ENCODE measurements at regions not wholly inside any gene's neighbourhood (a gene's known extent, or its start where the extent isn't known, plus 50 kb on each side); places are given as distances from the start of the nearest gene placed in this dataset.

- Histone ChIP-seq H3K9me3 (no peaks in the 10 kb centered on the region), H3K4me2 (no peak overlapping the region), H3K4me1 (no peaks in the 10 kb centered on the region), H3K27ac (no peak overlapping the region), H3K4me3 (no peak overlapping the region)
- no peak for DNase-seq (ENCODE audit: low read depth in 1 of 2, low spot score in 1 of 2)
- peak; percentile 92 for FAIRE-seq
- CTCF ChIA-PET: no interaction called here
- POLR2A ChIA-PET: no interaction called here
- no peak for TF ChIP-seq CBX2 (IDR thresholded peaks at IDR 0.05; ENCODE audit: borderline replicate concordance, low read depth)
- no peak for TF ChIP-seq MAZ (IDR thresholded peaks at IDR 0.05; ENCODE audit: borderline replicate concordance, low read depth, low read length)
- no peak for TF ChIP-seq CEBPB (IDR thresholded peaks at IDR 0.05)
- TF ChIP-seq PHF8 (IDR thresholded peaks at IDR 0.05; ENCODE audit: borderline replicate concordance, low read depth): no peak
- TF ChIP-seq NFE2L2 (conservative IDR thresholded peaks at IDR 0.05; ENCODE audit: low read length): no peak
- no peak for TF ChIP-seq RNF2 (IDR thresholded peaks at IDR 0.05; ENCODE audit: borderline replicate concordance, low read depth)
- no peak for TF ChIP-seq ZC3H11A (IDR thresholded peaks at IDR 0.05)
- TF ChIP-seq ZFP36 (IDR thresholded peaks at IDR 0.05; ENCODE audit: borderline replicate concordance, partially characterized antibody): no peak
- no peak for TF ChIP-seq POLR2A (IDR thresholded peaks at IDR 0.05; ENCODE audit: low read length)
- no peak for TF ChIP-seq FOXS1 (CRISPR knock-in tag; IDR thresholded peaks at IDR 0.05)
- TF ChIP-seq CHD4 (IDR thresholded peaks at IDR 0.05; ENCODE audit: borderline replicate concordance): no peak
- no peak for TF ChIP-seq HMGXB4 (CRISPR knock-in tag; IDR thresholded peaks at IDR 0.05; ENCODE audit: borderline replicate concordance)
- no peak for TF ChIP-seq KDM5A (IDR thresholded peaks at IDR 0.05)
- no peak for TF ChIP-seq HES2 (IDR thresholded peaks at IDR 0.05)
- no peak for TF ChIP-seq FOSB (CRISPR knock-in tag; IDR thresholded peaks at IDR 0.05)
- no peak for TF ChIP-seq ESRRA (IDR thresholded peaks at IDR 0.05; ENCODE audit: borderline replicate concordance, low read length)
- no peak for TF ChIP-seq ELK1 (IDR thresholded peaks at IDR 0.05; ENCODE audit: low read depth, low read length)
- TF ChIP-seq FOSL2 (IDR thresholded peaks at IDR 0.05): no peak
- TF ChIP-seq FOSL2 (CRISPR knock-in tag; IDR thresholded peaks at IDR 0.05): no peak
- no peak for TF ChIP-seq NR3C1 (IDR thresholded peaks at IDR 0.05)
- no peak for TF ChIP-seq SREBF2 (IDR thresholded peaks at IDR 0.05)
- ATAC-seq: no peak
- WGBS (ENCODE audit: missing lambda C conversion rate): 0% methylated on average over 1 of the region's 1 CpG
Measured at GRCh38 chrX:63285375-63285774, 65.8 kb downstream of the SPIN4 start.

GRCh38 chrX:63284659-63285058, 66.5 kb downstream of the SPIN4 start:
- ChIA-PET CTCF (no interaction called here), POLR2A (no interaction called here)
- no peak for ATAC-seq

GRCh38 chrX:63283348-63283747, 67.8 kb downstream of the SPIN4 start:
- 63% methylated on average over 4 of the region's 4 CpGs for WGBS (ENCODE audit: missing lambda C conversion rate)
- H3K4me3 ChIP-seq: no peak overlapping the region
- FAIRE-seq: no peak
- no peaks in the 10 kb centered on the region for H3K9me3 ChIP-seq
- POLR2A ChIA-PET: no interaction called here
- ATAC-seq: no peak
- CTCF ChIA-PET: interaction anchor here (1.4 kb wide), 1 partner anchor 8 kb away, joined by 4 read pairs; no protein-coding TSS in a partner anchor
- H3K4me1 ChIP-seq: no peaks in the 10 kb centered on the region
- no peak for DNase-seq (ENCODE audit: low read depth in 1 of 2, low spot score in 1 of 2)
- H3K27ac ChIP-seq: no peak overlapping the region
- no peak overlapping the region for H3K4me2 ChIP-seq
- TF ChIP-seq ESRRA (IDR thresholded peaks at IDR 0.05; ENCODE audit: borderline replicate concordance, low read length) (no peak), EHMT2 (IDR thresholded peaks at IDR 0.05; ENCODE audit: low read depth) (no peak), ZNF302 (CRISPR knock-in tag; IDR thresholded peaks at IDR 0.05) (no peak), ZSCAN20 (CRISPR knock-in tag; IDR thresholded peaks at IDR 0.05) (no peak), FOXS1 (CRISPR knock-in tag; IDR thresholded peaks at IDR 0.05) (no peak), NPAS2 (CRISPR knock-in tag; IDR thresholded peaks at IDR 0.05; ENCODE audit: borderline replicate concordance) (no peak), KDM1A (IDR thresholded peaks at IDR 0.05; ENCODE audit: low read depth) (no peak), GATA3 (IDR thresholded peaks at IDR 0.05; ENCODE audit: borderline replicate concordance) (no peak), HOXB5 (CRISPR knock-in tag; IDR thresholded peaks at IDR 0.05) (no peak), CBX8 (IDR thresholded peaks at IDR 0.05) (no peak), POLR2AphosphoS2 (conservative IDR thresholded peaks at IDR 0.05; ENCODE audit: low read length) (no peak), KDM5A (IDR thresholded peaks at IDR 0.05) (no peak)

More at GRCh38 chrX:63284659-63285058, 66.5 kb downstream of the SPIN4 start:
- TF ChIP-seq FOSL2 (IDR thresholded peaks at IDR 0.05) (no peak), FOSL2 (CRISPR knock-in tag; IDR thresholded peaks at IDR 0.05) (no peak)
- Histone ChIP-seq H3K9me3 (no peaks in the 10 kb centered on the region), H3K27ac (no peak overlapping the region), H3K4me2 (no peak overlapping the region), H3K4me1 (no peaks in the 10 kb centered on the region), H3K4me3 (no peak overlapping the region)
- DNase-seq (ENCODE audit: low read depth in 1 of 2, low spot score in 1 of 2): no peak
- no peak for FAIRE-seq
- WGBS (ENCODE audit: missing lambda C conversion rate): 0% methylated on average over 2 of the region's 2 CpGs

Data from A549 (cell line).